HG03135 (cell line): ENCODE measurements at regions not wholly inside any gene's neighbourhood (a gene's known extent, or its start where the extent isn't known, plus 50 kb on each side); places are given as distances from the start of the nearest gene placed in this dataset.
"Not testable (repeated sequence)": the region's sequence is repeated elsewhere in the genome, so short reads cannot be mapped to it uniquely, and the experiment has no call there.

ENCODE experiments used
- ATAC-seq: cut with Tn5 transposase; IDR thresholded peaks from one replicate; pipeline ENCODE4 v1.9.1; 2021; ENCODE audit warnings: mild to moderate bottlenecking, moderate library complexity; ENCODE audit not compliant: unreplicated experiment

GRCh38 chr2:18950361-18950851 is 361.0 kb upstream of the NT5C1B start:
- ATAC-seq, result no peak

- no peak for ATAC-seq
Observed at GRCh38 chr2:18949871-18950270, 360.5 kb upstream of the NT5C1B start.

- ATAC-seq, result peak; percentile 94
Observed at GRCh38 chr2:18940184-18940583, 350.8 kb upstream of the NT5C1B start.

GRCh38 chr2:18939740-18940139 is 350.4 kb upstream of the NT5C1B start:
- not testable (repeated sequence) for ATAC-seq

- no peak for ATAC-seq
Observed at GRCh38 chr2:18934886-18935285, 345.5 kb upstream of the NT5C1B start.

GRCh38 chr2:18932853-18933252 is 343.5 kb upstream of the NT5C1B start:
- no peak for ATAC-seq

- ATAC-seq, result no peak
Observed at GRCh38 chr2:18930971-18931370, 341.6 kb upstream of the NT5C1B start.

- no peak for ATAC-seq
Observed at GRCh38 chr2:18927525-18928232, 338.3 kb upstream of the NT5C1B start.

- ATAC-seq, result no peak
Observed at GRCh38 chr2:18926631-18927524, 337.5 kb upstream of the NT5C1B start.

- ATAC-seq, result no peak
Observed at GRCh38 chr2:18925296-18925695, 335.9 kb upstream of the NT5C1B start.

- no peak for ATAC-seq
Observed at GRCh38 chr2:18924886-18925285, 335.5 kb upstream of the NT5C1B start.

- ATAC-seq, result no peak
Observed at GRCh38 chr2:18924386-18924785, 335.0 kb upstream of the NT5C1B start.

GRCh38 chr2:18922276-18922675 is 332.9 kb upstream of the NT5C1B start:
- no peak for ATAC-seq

GRCh38 chr2:18918280-18918679 is 328.9 kb upstream of the NT5C1B start:
- no peak for ATAC-seq

GRCh38 chr2:18915227-18915626 is 325.9 kb upstream of the NT5C1B start:
- no peak for ATAC-seq

GRCh38 chr2:18913512-18913911 is 324.1 kb upstream of the NT5C1B start:
- ATAC-seq, result no peak

GRCh38 chr2:18912225-18912888 is 323.0 kb upstream of the NT5C1B start:
- ATAC-seq, result no peak

- ATAC-seq, result no peak
Observed at GRCh38 chr2:18911416-18911815, 322.0 kb upstream of the NT5C1B start.

- no peak for ATAC-seq
Observed at GRCh38 chr2:18910843-18911242, 321.5 kb upstream of the NT5C1B start.

GRCh38 chr2:18907937-18908336 is 318.6 kb upstream of the NT5C1B start:
- no peak for ATAC-seq

GRCh38 chr2:18907508-18907907 is 318.1 kb upstream of the NT5C1B start:
- ATAC-seq, result no peak
